ENCODE measurements at regions not wholly inside any gene's neighbourhood (a gene's known extent, or its start where the extent isn't known, plus 50 kb on each side); places are given as distances from the start of the nearest gene placed in this dataset.

DNA sequence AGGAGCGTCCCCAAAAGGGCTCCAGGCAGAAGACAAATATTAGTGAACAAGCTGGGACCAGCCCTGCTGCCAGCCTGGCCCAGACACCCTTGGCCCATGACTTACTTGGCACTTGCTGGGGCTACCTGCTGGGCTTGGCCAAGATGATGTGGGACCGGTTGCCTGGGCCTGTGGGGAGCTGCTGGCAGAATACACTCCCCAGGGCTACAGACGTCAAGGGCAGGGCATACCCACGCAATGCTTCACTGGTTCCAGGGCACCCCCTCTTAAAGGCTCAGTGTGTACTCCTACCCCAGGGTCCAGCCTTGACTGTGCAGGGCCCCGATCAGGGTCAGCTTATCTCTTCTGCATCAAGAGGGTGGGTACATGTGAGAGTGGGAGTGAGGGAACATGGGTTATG, 106.5 kb upstream of the SLC2A1 start:
- DNase-seq = no peak

DNA sequence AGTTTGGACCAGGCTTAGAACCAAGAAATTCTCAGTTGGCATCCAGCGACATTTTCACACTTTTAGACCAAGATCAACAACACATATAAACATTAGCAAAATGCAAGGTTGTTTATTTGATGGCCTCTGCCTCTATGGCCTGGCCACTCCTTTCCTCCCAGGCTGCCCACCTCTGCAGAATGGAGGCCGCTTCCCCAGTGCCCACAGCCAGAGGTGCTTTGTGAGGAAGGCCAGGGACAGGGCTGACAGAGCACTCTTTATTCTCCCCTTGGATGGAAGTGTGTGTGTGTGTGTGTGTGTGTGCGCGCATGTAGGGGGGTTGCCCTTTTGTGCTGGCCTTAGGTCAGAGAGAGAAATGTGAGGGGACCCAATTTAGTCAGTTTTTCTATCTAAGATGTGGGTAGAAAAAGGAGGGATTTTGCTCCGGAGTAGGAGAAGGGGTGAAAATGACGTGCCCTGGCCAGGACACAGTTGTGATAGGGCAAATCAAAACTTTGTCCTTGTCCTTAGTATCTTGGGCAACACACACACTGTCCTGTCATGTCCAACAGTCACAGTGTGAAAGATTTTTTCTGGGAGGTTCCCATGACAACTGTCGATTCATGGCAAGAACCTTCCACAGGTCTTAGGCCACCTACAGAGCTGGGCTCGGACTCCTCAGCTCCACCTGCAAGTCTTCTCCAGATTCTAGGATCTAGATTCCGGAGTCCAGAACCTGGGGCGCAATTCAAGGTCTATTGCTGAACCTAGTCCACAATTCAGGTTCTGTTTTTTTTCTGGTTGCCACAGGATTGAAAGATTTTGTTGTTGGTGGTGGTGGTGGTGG, 104.9 kb upstream of the SLC2A1 start:
- DNase-seq = no peak

DNA sequence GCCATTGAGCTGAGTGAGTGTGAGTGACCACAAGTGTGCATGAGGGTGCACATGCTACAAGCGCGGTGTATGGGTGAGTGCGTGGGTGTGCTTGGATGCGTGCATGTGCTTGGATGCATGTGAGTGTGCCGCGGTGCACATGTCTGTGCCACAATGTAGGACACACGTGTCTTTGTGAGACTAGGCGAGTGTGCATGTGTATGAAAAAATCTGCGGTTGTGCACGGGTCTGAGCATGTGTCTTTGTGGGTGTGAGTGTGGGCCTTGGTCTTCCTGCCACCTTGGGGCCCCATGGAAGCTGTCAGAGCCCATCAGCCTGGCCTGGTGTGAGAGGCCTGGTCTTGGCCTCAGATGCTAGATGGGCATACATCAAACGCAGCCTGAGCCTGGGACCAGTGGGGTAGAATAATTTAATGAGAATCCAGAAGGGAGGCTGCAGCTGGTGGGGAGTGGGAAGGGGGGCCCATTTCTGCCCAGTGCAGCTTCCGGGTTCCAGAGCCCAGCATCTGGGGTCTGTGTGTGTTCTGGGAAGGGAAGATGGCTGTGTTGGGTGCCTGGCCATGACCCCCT, 103.9 kb upstream of the SLC2A1 start:
- peak; percentile 51 for DNase-seq

DNA sequence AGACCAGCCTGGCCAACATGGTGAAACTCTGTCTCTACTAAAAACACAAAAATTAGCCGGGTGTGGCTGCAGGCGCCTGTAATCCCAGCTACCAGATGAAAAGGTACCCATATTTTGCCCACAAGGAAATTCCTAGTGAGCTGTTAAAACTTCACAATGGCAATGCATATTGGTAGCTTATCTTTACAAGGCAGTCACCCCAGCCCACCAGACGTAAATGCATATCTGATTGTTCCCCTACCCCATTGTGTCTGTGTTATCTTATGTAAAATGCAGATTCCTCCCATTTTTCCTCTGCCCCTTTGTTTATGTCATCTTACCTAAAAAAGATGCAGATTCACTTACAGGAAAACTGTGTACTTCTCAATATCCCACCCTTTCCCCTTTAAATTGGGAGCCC, 103.1 kb upstream of the SLC2A1 start:
- no peak for DNase-seq

DNA sequence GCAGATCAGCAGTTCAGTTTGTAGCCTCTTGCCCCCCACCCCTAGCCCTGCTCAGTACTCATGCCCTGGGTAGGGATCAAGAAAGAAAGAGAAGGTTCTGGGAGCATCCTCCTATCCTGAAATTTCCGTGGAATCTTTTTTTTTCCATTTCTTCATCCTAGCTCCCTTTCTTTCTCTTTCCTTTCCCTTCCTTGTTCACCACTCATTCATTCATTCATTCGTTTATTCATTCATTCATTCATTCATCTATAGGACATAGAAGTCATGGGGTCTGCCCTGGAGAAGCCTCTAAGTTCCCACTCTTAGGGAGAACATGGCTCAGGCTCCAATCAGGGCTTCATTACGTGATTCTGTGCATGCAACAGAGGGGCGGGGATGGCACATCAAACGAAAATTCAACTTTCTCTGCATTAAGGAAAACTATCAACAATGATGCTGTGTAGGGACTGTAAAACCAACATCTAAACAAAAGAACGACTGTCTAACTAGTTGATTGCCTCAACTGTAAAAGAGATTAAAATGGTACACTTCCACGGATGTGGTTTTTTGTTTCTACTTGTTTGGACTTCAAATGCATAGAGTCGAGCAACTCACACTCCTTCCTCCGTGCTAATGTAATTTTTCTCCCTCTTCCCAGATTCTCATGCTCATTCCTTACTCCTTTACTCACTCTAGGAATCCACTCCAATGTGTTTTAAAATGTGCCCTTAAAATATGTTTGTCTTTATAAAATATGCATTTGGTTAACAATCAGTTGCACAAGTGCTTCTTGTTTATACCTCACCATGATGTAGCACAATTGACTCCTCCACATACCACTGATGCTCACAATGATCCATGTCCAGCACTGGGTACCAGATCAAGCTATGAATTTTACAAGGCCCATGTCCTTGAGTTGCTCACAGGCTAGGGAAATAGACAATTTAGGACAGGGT, 101.2 kb upstream of the SLC2A1 start:
- no peak for DNase-seq

DNA sequence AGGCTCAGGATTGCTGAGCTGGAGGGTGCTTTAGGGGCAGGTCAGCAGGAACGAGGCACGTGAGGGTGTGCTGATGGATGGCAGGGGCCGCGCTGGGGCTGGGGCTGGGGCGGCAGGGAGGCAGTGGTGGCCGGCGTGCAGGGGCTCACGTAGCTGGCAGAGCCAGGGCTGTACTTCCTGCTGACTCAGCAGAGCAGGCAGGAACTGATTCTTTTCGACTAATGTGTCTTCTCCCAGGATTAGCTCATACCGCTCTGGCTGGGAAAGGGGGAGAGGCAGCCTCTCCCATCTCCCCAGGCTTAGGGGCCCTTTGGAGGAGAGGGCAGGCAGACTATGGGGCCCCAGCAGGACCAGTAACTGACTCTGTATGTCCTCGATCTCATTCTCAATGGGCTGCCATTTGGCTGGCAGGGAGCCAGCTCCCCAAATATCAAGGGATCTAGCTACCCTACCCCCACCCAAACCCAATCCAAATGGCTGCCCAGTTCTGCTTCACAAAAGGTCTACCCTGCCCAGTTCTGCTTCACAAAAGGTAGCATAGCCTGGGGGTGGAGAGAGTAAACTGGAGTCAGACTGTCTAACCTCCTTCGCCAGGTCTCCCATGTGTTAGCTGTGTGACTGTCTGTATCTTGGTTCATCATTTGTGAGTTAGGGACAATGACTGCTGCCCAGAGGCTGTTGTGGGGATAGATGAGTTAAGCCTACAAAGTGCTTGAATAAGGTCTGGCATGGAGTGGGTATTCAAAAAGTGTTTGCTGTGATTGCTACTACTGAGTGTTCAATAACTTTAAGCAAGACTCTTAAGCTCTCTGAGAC, 100.1 kb upstream of the SLC2A1 start:
- no peak for DNase-seq

DNA sequence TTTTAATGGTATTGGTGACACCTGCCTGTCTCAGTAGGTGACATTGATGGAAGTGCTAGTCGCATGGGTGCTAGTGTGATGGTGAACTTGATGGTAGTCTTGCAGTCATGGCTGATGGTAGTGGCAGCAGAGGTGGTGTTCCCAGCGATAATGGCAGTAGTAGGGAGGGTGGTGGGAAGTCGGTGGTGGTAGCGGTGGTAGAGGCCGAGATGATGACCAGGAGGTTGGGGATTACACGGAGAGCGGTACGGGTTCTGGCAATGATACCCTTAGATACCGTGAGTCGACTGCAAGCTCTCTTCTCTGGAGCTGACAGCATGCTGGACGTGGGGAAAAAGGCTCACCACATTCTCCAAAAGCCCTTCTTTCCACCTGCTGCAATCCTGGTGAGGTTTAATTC, 99.4 kb upstream of the SLC2A1 start:
- DNase-seq = no peak

DNA sequence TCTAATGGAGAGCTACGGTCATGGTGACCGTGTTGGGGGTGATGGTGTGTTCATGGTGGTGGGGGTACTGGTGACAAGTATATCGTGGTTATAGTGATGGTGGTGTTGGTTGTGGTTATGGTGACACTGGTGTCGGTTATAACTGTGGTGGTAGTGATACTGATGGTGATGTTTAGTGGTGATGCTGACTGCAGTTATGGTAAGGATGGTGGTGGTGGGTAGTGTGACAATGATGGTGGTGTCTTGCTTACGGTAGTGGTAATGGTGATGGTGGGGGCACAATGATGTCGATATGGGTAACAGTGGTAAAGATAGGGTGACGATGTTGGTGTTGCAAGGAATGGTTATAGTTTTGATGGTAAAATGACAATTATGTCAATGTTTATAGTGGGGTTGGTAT, 98.9 kb upstream of the SLC2A1 start:
- no peak for DNase-seq

DNA sequence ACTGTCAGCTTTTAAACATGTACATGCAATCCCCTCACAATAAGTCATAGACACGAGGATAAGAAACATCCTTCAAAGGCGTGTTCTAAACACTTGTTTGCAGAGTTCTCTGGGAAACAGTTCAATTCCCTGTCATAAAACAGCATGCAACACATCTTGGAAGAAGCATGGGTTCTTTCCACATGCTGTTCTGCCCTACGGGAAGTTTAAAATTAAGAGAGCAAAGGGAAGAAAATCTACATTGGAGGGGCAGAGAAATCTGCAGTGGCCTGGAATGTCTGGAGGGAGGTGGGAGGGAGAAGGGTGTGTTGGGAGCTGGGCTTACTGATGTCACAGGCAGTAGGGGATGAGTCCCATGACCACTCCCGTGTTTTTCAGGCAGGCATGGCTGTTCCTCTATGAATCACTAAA, 98.3 kb upstream of the SLC2A1 start:
- DNase-seq = no peak

DNA sequence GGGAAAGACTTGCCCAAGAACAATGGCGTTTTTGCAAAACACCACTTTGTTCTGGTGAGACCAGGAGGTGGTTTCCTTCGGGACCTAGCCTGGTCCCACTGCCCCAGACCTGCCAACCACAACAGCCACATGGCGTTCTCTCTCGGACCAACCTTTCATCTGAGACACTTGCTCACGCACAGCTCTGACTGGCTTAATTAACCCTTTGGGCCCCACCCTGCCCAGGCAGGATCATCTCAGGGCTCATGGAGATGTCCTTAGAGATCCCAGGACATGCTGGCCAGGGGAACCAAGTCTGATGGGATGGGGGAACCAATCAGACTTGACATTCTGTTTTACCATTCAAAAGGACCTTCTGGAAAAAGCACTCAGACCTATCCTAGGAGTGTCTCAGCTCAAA, 97.8 kb upstream of the SLC2A1 start:
- DNase-seq = no peak

DNA sequence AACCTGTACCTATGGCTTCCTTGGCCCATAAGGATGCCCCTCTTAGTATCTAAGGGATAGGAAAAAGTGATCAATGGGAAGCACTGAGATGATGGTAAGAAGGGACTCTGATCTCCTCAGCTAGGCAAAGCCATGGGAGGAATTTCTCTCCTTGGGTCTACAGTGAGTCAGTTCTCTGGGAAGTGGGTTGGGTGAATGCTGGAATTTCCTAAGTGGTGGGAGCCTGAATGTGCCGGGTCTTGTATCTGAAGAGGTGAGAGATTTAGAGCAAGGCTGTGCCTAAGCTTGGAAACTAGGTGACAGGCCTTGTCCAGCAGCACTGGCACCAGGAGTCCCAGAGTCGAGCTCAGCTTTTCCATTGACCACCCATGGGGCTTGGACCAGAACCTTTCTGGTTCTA, 96.3 kb upstream of the SLC2A1 start:
- no peak for DNase-seq

DNA sequence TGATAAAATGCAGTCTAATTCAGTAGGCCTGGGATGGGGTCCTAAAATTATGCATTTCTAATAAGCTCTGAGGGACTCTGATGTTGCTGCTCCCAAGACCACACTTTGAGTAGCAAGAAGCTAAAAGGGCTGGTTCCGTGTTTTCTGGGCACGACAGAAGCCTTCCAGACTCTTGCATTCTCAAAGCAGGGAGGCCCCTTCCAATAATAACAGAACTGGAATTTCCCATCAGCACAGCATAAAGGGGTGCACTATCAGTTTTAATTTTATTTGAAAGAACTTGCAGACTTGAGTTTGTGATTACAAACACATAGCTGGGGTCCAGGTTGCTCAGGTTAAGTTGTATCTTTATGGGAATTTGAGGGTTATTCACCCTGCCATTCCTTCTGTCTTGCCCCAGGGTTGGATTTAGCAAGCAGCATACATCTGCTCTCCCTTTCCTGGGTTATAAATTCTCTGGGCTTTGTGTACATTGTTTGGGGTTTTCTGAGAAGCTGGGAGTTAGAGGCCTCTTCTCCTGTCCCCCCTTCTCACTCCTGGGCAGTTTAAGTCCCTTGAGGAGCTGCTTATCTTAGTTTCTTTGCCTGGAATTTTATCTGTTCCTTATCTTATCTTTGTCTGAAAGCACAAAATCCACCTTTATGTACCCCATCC, 94.2 kb upstream of the SLC2A1 start:
- no peak for DNase-seq

DNA sequence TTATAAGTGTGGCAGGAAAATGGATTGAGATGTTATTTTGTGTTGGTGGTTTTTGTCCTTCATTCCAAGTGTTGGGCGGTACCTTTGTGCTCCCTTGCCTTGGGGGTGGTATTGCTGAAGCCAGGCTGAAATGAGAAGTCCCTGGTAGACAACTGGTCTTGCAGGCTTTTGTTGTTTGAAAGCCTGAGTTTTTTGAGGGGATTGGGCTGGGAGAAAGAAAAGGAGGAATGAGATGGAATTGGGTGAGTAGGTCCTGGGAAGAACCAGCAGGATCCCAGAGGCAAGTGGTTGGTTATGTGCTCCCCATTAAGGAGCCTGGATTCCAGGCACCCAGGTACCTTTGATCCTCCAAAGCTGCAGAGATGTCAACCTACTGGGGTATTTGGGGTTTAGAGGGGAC, 93.7 kb upstream of the SLC2A1 start:
- DNase-seq = no peak

DNA sequence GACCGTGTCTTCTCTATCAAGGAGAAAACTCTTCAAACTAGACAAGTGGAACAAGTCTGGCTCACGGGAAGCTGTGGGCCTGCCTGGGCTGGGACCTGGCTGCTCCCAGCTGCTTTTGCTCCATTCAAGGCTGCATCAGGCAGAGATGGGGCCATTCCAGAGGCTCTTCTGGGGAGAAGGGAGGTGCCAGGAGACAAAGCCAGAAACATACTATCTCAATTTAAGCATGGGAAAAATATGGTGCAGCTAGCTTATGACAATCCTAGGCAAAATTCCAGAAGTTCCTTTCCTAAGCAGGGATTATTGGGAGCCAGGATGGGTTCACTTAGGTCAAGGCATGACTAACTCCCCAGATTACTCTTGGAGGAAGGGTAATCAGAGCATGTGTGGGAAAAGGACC, 90.8 kb upstream of the SLC2A1 start:
- no peak for DNase-seq

DNA sequence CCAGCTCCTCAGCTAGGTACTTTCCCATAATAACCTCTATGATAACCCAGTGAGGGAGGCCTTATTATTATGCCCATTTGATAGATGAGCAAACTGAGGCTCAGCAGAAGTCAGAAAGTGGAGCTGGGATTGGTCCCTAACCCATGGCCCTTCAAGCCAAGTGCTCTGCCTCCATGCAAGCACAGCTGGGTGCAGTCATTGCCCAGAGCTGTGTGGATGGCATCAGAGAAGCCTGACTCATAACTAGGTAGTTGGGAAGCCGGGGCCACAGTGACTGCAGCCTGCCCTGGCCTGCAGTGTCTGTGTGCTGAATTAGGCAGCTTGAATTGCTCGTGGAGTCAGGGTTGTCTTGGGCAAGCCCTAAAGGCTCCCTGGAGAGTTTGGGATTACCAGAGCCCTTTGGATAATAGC, 89.9 kb upstream of the SLC2A1 start:
- no peak for DNase-seq

DNA sequence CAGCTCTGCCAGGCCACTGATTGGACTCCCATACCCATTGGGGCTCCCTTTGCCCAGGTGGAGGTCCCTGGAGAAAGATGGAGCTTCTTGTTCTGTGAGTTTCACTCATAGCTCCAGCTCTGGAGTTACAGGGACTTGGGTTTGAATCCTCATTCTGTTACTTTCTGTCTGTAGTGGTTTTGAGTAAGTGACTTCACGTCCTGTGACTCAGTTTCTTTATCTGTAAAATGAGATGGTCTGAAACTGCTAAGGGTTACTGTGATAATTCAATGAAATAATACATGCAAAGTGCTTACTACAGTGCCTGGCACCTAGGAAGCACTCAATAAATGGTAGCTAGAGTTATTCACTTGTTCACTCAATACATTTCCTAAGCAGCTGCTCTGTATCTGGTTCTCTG, 88.5 kb upstream of the SLC2A1 start:
- DNase-seq = no peak

DNA sequence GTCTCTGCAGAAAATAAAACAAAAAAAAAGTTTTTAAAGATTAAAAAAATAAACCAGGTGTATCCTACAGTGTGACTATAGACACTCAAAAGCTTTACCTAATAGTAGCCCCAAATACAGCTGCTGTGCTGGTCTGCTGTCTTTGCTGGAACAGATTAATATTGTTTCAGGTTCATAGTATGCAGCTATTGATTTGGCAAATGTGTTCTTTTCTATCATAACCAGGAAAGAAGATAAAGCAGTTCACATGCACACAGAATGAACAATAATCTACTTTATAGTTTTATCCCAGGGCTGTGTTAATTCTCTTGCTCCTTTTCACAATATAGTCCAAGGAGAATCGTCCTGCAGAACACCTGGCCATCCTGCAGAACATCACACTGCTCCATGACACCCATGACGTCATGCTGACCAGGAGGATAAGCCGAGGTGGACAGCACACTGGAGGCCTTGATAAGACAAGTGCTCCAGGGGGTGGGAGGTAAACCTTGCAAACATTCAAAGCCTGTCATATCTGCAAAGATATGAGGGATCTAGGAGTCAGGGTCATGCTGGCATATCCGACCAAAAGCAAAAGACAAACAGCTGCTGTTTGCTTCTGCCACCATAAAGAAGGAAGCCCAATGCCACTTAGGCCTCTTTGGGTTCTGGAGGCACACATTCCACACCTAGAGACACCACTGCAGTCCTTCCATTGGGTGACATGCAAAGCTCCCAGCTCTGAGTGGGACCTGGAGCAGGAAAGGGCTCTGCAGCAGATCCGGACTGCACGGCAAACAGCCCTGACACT, 86.1 kb upstream of the SLC2A1 start:
- DNase-seq = no peak

DNA sequence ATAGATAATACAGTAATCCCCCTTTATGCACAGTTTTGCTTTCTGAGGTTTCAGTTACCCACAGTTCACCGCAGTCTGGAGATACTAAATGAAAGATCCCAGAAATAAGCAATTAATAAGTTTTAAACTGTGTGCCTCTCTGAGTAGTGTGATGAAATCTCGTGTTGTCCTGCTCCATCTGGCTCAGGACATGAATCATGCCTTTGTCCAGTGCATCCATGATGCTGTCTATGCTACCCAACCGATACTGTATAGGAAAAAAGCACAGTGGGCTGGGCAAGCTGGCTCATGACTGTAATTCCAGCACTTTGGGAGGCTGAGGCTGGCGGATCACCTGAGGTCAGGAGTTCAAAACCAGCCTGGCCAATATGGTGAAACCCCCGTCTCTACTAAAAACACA, 85.0 kb upstream of the SLC2A1 start:
- no peak for DNase-seq

DNA sequence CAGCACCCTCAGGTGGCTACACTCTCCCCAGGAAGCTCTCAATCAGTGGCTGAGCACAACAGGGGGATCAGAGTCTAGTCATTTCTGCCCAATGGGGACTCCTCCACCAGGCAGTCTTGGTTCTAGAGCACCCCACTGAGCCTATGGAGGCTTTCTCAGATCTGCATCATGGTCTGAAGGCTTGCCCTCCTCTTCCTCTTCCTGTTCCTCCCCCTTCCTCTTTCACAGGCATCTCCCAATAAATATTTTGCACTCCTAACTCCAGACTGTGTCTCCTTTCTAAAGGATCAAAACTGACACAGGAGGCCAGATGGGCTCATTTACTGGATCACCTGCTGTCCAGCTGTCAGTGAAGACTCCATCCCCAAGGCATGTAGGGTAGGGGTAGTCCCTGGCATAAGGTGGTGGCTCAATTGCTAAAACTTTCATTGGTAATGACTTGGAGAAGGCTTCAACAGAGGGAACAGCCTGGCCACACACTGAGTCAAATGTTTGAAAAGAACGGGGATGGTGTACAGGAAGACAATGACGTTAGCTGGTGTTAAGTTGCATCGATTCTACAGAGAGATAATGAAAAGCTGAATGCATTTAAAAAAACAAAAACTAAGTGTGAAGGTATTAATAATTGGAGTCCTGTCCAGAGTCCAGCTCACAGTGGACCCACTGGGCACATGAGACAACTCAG, 84.2 kb upstream of the SLC2A1 start:
- peak; percentile 26 for DNase-seq

DNA sequence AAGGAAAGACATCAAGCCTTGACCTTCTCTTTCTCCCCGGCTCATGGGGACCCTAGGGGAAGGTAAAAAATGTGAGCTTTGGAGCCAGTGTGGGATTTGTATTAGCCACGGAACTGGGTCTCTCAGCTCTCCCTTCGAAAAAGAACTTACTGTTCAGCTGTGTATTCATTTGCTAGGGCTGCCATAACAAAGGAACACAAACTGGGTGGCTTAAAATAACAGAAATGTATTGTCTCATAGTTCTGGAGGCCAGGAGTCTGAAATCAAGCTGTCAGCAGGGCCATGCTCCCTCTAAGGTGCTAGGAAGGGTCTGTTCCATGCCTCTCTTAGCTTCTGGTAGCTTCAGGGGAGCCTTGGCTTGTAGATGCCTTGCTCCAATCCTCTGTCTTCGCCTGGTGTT, 83.5 kb upstream of the SLC2A1 start:
- DNase-seq = no peak

DNA sequence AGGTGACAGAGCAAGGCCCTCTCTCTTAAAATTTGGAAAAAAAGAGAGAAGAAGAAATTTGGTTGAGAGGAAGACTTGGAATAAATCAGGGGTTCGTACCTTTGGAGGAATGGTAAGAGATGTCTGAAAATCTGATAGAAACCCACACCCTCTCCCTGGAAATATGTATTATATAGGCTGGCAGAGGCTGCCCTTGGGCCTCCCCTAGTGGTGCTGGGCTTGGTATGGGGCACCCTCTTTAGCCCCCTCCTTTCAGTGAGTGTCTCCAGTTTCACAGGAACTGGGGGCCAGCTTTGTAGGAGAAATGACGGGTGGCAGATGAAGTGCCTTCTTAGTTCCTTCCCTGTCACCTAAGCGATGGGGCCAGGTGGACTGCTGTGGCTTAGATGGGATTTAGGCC, 82.9 kb upstream of the SLC2A1 start:
- DNase-seq = no peak

Data from NCI-H2171 (cell line).